ENCODE measurements at regions not wholly inside any gene's neighbourhood (a gene's known extent, or its start where the extent isn't known, plus 50 kb on each side); places are given as distances from the start of the nearest gene placed in this dataset.

DNA sequence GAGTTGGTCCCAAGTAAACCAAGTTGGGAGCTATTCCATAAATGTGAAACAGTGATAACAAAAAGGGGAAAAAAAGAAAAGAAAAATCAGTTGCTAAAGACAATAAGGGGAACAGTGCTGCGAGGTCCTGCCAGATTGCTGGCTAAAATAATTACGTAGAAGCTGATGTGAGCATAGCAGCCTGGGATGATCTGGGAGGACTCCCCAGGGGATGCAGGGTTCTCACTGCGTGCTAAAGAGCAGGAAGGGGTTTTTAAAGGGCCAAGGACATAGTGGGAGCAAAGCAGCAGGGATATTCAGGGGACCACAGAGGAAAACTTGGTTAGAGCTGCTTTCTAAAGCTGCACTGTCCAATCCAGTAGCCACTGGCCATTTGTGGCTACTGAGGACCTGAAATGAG, 133.0 kb upstream of the UMPS start:
- Histone ChIP-seq H3K4me3 (ENCODE audit: low read depth, low read length) (no peak overlapping the region), H3K36me3 (ENCODE audit: control insufficient read depth, insufficient read depth, low read length) (no peaks in the 10 kb centered on the region), H3K27me3 (ENCODE audit: control insufficient read depth, insufficient read depth, low read length) (no peaks in the 10 kb centered on the region)
- TF ChIP-seq, protein P1, sequence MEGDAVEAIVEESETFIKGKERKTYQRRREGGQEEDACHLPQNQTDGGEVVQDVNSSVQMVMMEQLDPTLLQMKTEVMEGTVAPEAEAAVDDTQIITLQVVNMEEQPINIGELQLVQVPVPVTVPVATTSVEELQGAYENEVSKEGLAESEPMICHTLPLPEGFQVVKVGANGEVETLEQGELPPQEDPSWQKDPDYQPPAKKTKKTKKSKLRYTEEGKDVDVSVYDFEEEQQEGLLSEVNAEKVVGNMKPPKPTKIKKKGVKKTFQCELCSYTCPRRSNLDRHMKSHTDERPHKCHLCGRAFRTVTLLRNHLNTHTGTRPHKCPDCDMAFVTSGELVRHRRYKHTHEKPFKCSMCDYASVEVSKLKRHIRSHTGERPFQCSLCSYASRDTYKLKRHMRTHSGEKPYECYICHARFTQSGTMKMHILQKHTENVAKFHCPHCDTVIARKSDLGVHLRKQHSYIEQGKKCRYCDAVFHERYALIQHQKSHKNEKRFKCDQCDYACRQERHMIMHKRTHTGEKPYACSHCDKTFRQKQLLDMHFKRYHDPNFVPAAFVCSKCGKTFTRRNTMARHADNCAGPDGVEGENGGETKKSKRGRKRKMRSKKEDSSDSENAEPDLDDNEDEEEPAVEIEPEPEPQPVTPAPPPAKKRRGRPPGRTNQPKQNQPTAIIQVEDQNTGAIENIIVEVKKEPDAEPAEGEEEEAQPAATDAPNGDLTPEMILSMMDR (IDR thresholded peaks at IDR 0.05; ENCODE audit: insufficient read depth, low read length, severe bottlenecking) = no peak
- DNase-seq (ENCODE audit: low read depth) (no peak), FAIRE-seq (no peak)

DNA sequence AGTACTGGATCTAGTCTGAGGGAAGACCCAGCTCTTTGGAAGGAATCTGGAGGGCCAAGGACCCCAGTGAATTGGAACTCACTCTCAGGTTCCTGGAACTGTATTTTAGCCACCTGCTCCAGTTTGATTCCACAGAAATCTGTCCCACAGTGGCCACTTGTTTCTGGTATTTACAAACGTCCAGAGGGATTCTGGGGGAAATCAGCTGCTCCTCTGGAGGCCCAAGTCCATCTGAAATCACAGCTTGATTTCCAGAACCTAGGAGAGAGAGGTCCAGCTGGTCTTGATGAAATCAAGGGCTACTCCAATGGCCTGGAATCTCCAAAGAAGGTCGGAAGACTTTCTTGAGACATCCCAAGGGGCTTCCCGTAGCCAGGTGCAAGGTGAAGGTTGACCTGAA, 132.3 kb upstream of the UMPS start:
- FAIRE-seq (no peak), DNase-seq (ENCODE audit: low read depth) (no peak)
- Histone ChIP-seq H3K27me3 (ENCODE audit: control insufficient read depth, insufficient read depth, low read length) (no peaks in the 10 kb centered on the region), H3K36me3 (ENCODE audit: control insufficient read depth, insufficient read depth, low read length) (no peaks in the 10 kb centered on the region), H3K4me3 (ENCODE audit: low read depth, low read length) (no peak overlapping the region)
- TF ChIP-seq, protein P1 (IDR thresholded peaks at IDR 0.05; ENCODE audit: insufficient read depth, low read length, severe bottlenecking) = no peak

DNA sequence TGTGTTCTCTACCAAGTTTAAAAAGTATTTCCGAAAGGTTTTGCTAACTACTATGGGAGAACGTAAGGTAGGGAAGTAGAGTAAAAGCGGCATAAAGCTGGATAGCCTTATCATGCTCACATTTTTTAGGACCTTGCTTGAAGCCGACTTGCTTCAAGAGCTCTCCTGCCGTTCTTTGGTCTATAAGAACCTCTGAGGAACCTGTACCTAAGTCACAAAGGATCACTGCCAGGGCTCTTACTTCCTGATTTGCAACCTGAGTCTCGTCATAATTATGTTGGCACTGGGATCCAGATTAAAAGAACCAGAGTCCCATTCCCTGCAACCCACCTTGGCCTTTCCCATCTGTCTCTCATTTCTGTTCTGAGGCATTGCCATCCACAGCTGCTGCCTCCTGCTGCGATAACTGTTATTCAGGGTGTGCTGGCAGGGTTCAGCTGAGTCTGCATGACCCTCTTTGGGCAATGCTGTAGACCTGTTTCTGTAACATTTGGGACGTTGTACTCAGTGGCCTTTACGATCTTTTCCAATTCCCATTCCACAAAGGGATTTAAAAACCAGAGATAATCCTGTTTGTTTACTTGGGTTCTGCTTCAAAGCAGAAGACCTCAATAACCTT, 131.0 kb upstream of the UMPS start:
- Histone ChIP-seq H3K4me3 (ENCODE audit: low read depth, low read length) (no peak overlapping the region), H3K36me3 (ENCODE audit: control insufficient read depth, insufficient read depth, low read length) (no peaks in the 10 kb centered on the region), H3K27me3 (ENCODE audit: control insufficient read depth, insufficient read depth, low read length) (no peaks in the 10 kb centered on the region)
- TF ChIP-seq, protein P1 (IDR thresholded peaks at IDR 0.05; ENCODE audit: insufficient read depth, low read length, severe bottlenecking) = no peak
- FAIRE-seq = no peak
- no peak for DNase-seq (ENCODE audit: low read depth)

DNA sequence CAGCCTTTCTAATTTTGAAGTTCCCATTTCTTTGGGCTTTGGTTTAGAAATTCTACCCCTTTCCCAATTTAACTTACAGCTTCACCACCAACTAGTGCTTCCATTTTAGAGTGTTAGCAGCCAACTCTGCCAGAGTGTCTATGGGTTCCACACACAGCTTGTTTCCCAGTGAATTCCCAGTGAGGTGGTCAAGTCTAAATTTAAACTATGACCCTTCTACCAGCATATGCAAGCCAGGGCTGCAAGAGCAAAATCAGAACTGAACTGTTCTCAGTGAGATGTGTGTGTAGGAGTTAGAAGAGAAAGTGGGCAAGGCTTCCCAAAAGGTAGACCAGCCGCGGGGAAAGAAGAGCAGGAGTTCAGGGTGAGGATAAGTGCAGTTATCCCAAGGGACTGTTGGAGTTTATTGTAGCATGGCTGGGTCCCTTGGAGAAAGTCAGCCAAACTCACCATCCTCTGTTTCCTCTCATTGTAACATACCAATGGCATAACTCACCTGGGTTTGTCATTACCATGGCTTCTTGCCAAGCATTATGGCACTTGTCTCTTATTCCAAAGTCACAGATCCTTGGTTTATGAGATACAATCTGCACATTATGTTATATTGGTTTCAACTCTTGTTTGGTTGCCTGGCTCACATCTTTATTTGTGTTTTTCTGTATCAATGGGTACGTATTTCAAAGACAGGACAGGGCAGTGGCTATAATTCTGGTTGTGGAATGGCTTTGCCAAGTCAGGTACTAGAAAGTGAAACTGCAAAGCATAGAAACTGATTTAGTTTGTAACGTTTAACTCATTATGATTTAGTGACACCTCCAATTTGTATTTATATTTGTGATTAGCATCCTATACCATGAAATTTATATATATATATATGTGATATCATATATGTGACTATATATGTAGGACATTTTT, 130.2 kb upstream of the UMPS start:
- Histone ChIP-seq H3K4me3 (ENCODE audit: low read depth, low read length) (no peak overlapping the region), H3K27me3 (ENCODE audit: control insufficient read depth, insufficient read depth, low read length) (no peaks in the 10 kb centered on the region), H3K36me3 (ENCODE audit: control insufficient read depth, insufficient read depth, low read length) (no peaks in the 10 kb centered on the region)
- no peak for FAIRE-seq
- TF ChIP-seq, protein P1 (IDR thresholded peaks at IDR 0.05; ENCODE audit: insufficient read depth, low read length, severe bottlenecking) = no peak
- DNase-seq (ENCODE audit: low read depth) = peak; percentile 66

DNA sequence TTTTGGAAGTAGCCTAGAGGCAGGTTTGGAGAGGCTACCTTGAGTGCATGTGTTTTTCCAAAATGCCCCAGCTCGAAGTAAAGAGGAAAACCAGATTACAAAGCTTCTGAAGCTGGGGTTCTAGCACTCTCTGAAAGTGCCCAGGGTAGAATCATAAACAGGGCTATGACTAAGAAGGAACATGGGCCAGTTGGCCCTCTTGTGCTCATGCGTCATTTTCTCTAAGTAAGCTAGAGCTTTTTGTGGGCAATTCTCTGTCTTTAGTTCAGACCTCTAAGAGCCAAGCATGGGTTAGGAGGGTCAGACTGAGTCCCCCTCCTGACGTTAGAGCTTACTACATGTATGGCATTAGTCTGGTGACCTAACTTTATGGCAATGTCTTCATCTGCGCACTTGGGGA, 129.5 kb upstream of the UMPS start:
- H3K27me3 ChIP-seq (ENCODE audit: control insufficient read depth, insufficient read depth, low read length) = no peaks in the 10 kb centered on the region
- no peaks in the 10 kb centered on the region for H3K36me3 ChIP-seq (ENCODE audit: control insufficient read depth, insufficient read depth, low read length)
- DNase-seq (ENCODE audit: low read depth) (peak; percentile 24), FAIRE-seq (no peak)
- TF ChIP-seq, protein P1 (IDR thresholded peaks at IDR 0.05; ENCODE audit: insufficient read depth, low read length, severe bottlenecking) = no peak
- no peak overlapping the region for H3K4me3 ChIP-seq (ENCODE audit: low read depth, low read length)

Measured in bronchial epithelial cell (primary cell).